G401.6 (cell line): ENCODE measurements at regions not wholly inside any gene's neighbourhood (a gene's known extent, or its start where the extent isn't known, plus 50 kb on each side); places are given as distances from the start of the nearest gene placed in this dataset.

Experiments used
- FAIRE-seq: peaks from 2 replicates; lab custom pipeline; 2012; peaks lifted over from hg19 to GRCh38; lab: Jason Lieb, UNC

DNA sequence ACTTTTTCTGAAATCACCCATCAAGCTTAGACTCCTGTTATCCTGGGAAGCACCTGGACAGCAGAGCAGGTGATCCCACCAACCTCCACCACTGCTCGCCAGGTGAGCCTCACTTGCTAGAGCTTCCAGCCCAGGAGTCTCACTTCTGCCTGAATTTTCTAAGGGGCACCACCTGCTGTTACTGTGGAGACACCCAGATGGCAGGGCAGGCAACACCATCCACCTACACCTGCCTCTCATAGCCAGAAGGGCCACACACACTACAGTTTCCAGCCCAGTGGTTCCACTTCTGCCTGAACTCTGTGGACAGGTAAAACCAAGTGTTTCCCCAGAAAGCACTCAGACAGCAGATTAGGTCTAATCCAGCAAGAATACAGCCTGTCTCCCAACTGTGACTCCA is 262.0 kb downstream of the ARAP2 start:
- FAIRE-seq: no peak

DNA sequence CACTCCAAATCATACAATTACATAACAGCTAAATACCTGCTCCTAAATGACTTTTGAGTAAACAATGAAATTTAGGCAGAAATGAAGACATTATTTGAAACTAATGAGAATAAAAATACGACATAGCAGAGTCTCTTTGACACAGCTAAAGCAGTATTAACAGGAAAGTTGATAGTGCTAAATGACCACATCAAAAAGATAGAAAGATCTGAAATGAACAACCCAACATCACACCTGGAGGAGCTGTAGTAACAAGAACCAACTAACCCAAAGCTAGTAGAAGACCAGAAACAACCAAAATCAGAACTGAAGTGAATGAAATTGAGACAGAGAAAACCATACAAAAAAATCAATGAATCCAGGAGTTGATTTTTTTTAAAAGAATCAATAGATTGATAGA is 257.8 kb downstream of the ARAP2 start:
- no peak for FAIRE-seq

DNA sequence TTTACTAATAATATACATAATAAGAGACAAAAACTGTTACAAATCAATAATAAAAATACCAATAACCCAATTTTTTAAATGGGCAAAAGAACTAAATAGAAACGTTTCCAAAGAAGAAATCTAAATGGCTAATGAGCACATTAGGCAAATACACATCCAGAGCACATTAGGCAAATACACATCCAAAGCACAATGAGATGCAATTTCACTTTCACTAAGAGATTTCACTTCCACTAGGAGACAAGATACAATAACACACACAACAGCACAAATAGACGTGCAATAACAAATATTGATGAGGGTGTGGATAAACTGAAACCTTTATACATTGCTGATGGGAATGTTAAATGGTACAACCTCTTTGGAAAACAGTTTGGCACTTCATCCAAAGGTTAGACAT is 250.7 kb downstream of the ARAP2 start:
- no peak for FAIRE-seq

DNA sequence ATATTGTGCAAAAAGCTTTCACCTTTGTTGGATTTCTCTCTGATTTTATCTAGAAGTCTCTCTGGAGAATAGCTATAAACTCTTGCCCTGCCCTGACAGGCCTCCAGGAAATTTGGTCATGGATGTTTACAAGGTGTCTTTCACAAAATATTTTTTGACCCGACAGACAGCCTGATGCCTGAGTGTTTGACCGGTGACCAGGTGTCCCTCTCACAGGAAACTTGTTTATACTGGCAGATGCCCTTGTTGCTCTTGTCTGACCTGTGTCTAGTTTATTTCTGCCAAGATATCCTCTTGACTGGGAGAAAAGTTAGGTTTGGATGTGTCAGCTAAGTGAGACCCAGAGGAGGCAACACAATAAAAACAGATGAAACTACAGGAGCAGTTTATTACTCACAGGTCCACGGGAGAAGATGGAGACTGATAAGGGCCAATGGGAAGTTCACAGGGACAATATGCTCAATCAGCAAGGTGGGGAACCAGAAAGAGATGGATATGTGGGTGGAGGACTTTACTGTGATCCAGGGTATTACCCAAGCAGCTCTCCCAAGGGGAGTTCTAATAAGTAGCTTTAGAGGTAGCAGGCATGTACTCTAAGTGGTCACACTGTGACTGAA is 243.3 kb downstream of the ARAP2 start:
- FAIRE-seq: no peak

DNA sequence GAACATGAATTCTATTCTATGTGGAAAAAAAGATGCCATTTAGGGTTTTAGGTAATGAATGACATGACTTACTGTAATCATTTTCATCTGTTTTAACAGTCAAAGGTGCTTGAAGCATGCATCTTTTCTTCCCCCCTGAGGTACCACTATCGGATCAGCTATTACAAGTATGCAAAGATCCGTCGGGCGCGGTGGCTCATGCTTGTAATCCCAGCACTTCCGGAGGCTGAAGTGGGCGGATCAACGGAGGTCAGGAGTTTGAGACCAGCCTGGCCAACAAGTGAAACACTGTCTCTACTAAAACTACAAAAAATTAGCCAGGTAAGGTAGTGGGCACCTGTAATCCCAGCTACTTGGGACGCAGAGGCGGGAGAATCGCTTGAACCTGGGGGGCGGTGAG is 241.3 kb downstream of the ARAP2 start:
- FAIRE-seq: no peak

DNA sequence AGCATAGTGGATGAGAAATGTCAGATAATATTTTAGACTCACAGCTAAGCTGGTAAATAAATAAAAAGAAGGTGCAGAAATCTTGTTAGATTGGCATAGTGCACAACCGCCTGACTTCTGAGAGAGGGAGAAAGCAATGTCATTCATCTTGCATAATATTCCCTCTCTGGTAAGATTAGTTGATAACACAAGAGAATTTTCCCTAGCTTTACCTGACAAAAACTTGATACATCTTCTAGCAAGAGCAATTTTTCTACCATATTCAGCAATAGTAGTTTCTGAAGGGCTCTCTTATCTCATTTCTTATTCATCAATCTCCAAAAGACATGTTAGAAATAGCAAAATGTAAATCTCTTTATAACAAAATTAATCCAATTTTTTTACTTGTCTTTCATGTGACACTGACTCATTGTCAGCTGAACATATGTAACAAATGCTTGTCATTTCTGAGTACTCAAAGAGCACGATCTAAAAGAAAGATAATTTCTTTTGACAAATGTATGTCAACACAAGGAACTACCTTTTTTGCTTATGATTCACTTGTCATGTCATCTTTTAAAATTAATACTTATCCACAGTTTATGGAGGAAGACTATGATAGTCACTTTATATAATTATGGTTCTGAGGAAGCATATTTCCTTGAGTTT is 240.0 kb downstream of the ARAP2 start:
- no peak for FAIRE-seq

DNA sequence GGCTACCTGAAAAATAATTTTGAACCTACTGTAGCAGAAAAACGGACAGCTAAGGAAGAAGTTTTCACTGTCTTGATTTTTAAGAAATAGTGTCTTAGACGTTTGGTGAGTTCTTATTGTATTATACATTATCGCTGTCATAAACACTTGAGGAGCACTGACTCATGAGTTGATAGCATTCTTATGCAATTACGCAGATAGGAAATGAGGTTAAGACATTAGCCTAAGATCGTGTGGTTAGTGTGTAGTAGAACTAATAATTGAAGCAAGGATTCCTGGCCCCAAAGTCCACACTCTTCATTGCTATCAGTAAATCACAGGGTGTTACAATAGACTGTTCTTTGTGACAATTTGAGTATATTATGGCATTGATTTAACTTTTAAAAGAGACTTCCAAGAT is 238.1 kb downstream of the ARAP2 start:
- no peak for FAIRE-seq

DNA sequence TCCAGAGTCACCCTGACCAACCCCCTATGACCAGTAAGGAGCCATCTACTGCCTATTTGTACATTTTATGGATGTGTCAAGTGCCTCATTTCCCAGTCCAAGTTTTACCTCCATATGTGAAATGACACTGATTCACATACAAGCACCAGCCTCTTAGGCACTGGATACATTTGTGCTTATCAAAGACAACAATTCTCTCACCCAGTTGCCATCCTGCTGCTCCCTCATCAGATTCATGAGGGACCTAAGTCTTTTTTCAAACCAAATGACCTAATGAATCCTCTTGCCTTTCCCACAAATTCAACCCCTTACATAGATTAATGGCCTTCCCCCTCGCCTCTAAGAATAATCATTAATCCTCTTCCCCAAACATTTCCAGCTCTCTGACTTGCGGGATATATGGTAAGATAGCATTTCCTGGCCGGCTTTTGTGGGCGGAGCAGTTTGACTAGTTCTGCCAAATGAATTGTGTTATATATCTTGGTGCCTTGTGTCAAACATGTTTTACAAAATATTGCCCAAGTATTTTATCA is 233.9 kb downstream of the ARAP2 start:
- FAIRE-seq: no peak

DNA sequence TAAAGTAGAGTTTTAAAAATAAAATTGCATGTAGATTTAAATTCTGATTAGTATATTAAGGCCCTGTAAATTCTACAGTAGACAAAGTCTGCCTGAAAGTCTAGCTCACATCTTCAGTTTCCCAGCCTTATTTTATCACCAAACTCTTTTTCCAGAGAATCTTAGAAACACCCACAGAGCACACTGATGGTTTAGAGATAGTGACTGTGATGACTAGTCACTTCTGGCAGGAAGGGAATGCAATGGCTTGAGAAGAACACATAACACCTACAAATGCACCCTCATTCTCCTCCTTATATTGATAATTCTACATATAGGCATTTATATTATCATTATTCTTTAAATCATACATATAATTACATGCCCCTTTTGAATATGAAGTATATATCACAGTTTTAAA is 232.9 kb downstream of the ARAP2 start:
- no peak for FAIRE-seq

DNA sequence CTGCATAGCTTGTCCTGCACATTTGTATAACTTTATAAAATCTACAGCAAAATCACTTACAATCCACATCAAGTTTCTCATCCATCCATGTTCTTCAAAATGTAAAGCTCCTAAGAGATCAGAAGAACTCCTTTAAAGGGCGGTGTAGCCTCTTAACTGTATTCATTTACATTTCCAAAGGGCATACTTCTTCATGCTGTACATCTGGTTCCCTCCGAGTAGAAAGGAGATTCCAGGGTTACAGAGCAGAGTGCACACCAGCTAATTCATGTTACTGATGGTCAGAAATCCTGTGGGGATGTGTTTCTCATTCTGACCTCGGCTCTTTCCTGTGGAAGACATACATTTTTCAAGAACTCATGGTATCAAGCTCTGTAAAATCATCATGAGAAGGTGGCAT is 231.8 kb downstream of the ARAP2 start:
- no peak for FAIRE-seq

DNA sequence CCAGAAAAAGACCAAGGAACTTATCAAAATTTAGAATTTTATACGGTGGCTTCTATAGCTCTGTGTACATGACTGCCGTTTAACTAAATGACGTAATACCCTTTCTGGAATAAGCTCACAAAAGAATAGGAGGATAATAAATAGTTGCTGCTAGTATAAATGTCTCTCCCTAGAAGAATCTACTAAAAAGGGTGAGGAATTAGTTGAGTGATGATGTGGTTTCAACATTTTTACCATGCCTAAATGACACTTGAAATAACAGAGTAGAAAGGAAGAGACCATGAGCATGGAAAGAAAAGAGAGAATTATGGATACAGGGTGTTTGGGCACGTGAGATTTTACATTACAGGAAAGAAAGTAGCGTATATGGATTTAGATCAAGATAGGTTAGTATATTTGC is 231.1 kb downstream of the ARAP2 start:
- FAIRE-seq: no peak
